Adrenal gland (tissue), 9 donors: ENCODE measurements at regions not wholly inside any gene's neighbourhood (a gene's known extent, or its start where the extent isn't known, plus 50 kb on each side); places are given as distances from the start of the nearest gene placed in this dataset.

Experiments
- DNase-seq, 7 donors: peaks; one replicate each; pipeline ENCODE4 v3.0.0-alpha.2; 2019 to 2020
- H3K27ac ChIP-seq, 5 donors: fragments of 200-600 bp; sonication (generic) in 4 of 5; 1 replicate in 3 of 5; 2 replicates in 2 of 5; pipeline versions ENCODE4 v1.5.1 to v1.8.0; 2016 to 2020; ENCODE audit warnings: mild to moderate bottlenecking in 1 of 5
- H3K27me3 ChIP-seq: fragments of 200-600 bp; 2 replicates; pipeline ENCODE4 v1.8.0; 2021
- H3K36me3 ChIP-seq, 2 donors: fragments of 200-600 bp; replicated peaks in 1 of 2; 1 replicate in 1 of 2; 2 replicates in 1 of 2; pipeline versions ENCODE4 v1.5.1 to v1.8.0; 2018 to 2022
- H3K4me1 ChIP-seq, 2 donors: fragments of 200-600 bp; replicated peaks in 1 of 2; 1 replicate in 1 of 2; 2 replicates in 1 of 2; pipeline versions ENCODE4 v1.5.1 to v1.8.0; 2018 to 2021
- H3K4me3 ChIP-seq, 4 donors: fragments of 200-600 bp; sonication (generic) in 3 of 4; one replicate each; pipeline ENCODE4 v1.5.1; 2016 to 2018
- H3K9me3 ChIP-seq, 3 donors: fragments of 200-600 bp; sonication (generic) in 1 of 3; replicated peaks in 1 of 3; 1 replicate in 2 of 3; 2 replicates in 1 of 3; pipeline versions ENCODE4 v1.5.1 to v1.8.0; 2016 to 2021
- CTCF ChIP-seq, 6 experiments: fragments of 450-650 bp in 4 of 6; fragments of 200-600 bp in 2 of 6; sonication (generic) in 1 of 6; IDR thresholded peaks; 1 replicate in 5 of 6; 2 replicates in 1 of 6; pipeline versions ENCODE4 v1.5.1 to v1.8.0; 2016 to 2021; ENCODE audit warnings: antibody characterized with exemption in 6 of 6, mild to moderate bottlenecking in 2 of 6, moderate library complexity in 1 of 6
- POLR2A ChIP-seq, 2 donors: fragments of 450-650 bp; IDR thresholded peaks; one replicate each; pipeline ENCODE4 v1.6.1; 2017; ENCODE audit warnings: antibody characterized with exemption in 2 of 2, mild to moderate bottlenecking in 2 of 2, moderate library complexity in 1 of 2
- WGBS, 4 donors: extraction: QIAGEN DNeasy Blood & Tissue Kit in 2 of 4; methylation state at CpG; one replicate each; pipeline versions ENCODE4 v1.1.5 to v1.1.7; 2013 to 2017; 5-methylcytosine and 5-hydroxymethylcytosine counted together
- intact Hi-C, 2 donors: fragments of 100-400 bp; cut with DNase I; formaldehyde crosslinking; loops; one replicate each; pipeline versions ENCODE4 v1.14.1 to v1.15.0; 2022 to 2023
- donor health status: healthy with polysubstance abuse.
- donor health status: Bipolar disorder and iron deficiency.
- donor health status: DM: yes; HTN: yes; CAD: no.
- donor health status: DM: no; HTN: no; CAD: no.
- donor health status: DM: no; HTN: no; CAD: no.

DNA sequence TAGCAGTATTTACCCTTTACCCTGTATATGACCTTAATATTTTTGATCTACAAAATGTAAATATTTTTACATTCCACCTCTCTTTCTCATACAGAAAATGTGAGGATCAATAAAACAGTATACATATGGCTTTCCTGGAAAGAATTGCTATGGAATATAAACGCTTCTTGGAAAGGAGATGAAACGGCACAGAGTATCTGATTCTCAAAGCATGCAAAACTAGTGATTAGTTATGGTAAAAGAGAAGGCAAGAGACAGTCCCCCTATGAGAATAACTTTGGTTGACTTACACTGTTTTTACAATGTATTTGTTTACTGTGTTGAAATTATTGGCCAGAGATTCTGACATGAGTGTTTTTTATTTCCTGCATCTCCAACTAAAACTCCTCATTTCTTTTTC lies 204.6 kb upstream of the C21orf91 start:
- intact Hi-C loops: no loop called here
- H3K9me3 ChIP-seq: no peaks in the 10 kb centered on the region
- no peaks in the 10 kb centered on the region for H3K27me3 ChIP-seq
- no peaks in the 10 kb centered on the region for H3K4me1 ChIP-seq
- 41 to 87% (median 68%) methylated on average over 2 of the region's 2 CpGs for WGBS, 4 donors
- H3K4me3 ChIP-seq: no peak overlapping the region
- H3K27ac ChIP-seq: no peak overlapping the region
- no peaks in the 10 kb centered on the region for H3K36me3 ChIP-seq
- no peak for TF ChIP-seq POLR2A (IDR thresholded peaks at IDR 0.05)
- TF ChIP-seq CTCF (IDR thresholded peaks at IDR 0.05): no peak
- DNase-seq: no peak

DNA sequence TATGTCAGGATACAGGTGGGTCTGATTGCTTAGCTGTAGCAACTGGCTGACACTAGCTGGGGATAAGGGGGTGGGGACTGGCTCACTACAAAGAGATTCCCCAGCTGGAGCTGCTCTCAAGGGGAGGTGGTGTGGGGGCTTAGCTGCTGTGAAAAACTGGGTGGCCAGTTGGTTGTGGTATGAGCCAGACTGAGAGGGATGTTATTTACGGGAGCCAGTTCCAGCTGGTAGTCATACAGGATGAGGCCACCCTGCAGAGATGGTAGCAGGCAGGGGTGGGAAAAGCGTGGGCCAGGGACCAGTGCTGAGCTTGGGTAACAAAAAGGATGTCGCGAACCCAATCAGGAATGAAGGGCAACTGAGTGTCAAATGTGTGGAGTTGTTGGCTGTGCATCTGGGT lies 204.0 kb upstream of the C21orf91 start:
- H3K4me3 ChIP-seq: no peak overlapping the region
- H3K9me3 ChIP-seq: no peaks in the 10 kb centered on the region
- no peaks in the 10 kb centered on the region for H3K27me3 ChIP-seq
- TF ChIP-seq POLR2A (IDR thresholded peaks at IDR 0.05) (no peak), CTCF (IDR thresholded peaks at IDR 0.05) (no peak)
- DNase-seq: no peak
- H3K4me1 ChIP-seq: no peaks in the 10 kb centered on the region
- no peak overlapping the region for H3K27ac ChIP-seq
- intact Hi-C loops: no loop called here
- no peaks in the 10 kb centered on the region for H3K36me3 ChIP-seq
- WGBS, 4 donors: 72 to 84% (median 82%) methylated on average over 4 of the region's 4 CpGs

GRCh38 chr21:18007121-18007520 lies 188.0 kb upstream of the C21orf91 start:
- intact Hi-C loops: no loop called here
- Histone ChIP-seq H3K9me3 (no peaks in the 10 kb centered on the region), H3K4me1 (no peaks in the 10 kb centered on the region), H3K27me3 (no peaks in the 10 kb centered on the region), H3K4me3 (no peak overlapping the region), H3K36me3 (no peaks in the 10 kb centered on the region), H3K27ac (no peak overlapping the region)
- DNase-seq: no peak
- 63 to 73% (median 67%) methylated on average over 1 of the region's 1 CpG for WGBS, 4 donors
- TF ChIP-seq POLR2A (IDR thresholded peaks at IDR 0.05): no peak
- TF ChIP-seq CTCF (IDR thresholded peaks at IDR 0.05): no peak

- intact Hi-C loops: no loop called here
- Histone ChIP-seq H3K4me1 (no peaks in the 10 kb centered on the region), H3K36me3 (no peaks in the 10 kb centered on the region), H3K27ac (no peak overlapping the region), H3K9me3 (no peaks in the 10 kb centered on the region), H3K27me3 (no peaks in the 10 kb centered on the region), H3K4me3 (no peak overlapping the region)
- DNase-seq: no peak
- TF ChIP-seq POLR2A (IDR thresholded peaks at IDR 0.05): no peak
- TF ChIP-seq CTCF (IDR thresholded peaks at IDR 0.05): no peak
- 31 to 74% (median 63%) methylated on average over 2 of the region's 2 CpGs for WGBS, 4 donors
These were observed 187.5 kb upstream of the C21orf91 start for GRCh38 chr21:18006691-18007090.
